Transverse colon (tissue), 4 donors: ENCODE measurements at regions not wholly inside any gene's neighbourhood (a gene's known extent, or its start where the extent isn't known, plus 50 kb on each side); places are given as distances from the start of the nearest gene placed in this dataset.

ENCODE experiments used
- DNase-seq: peaks from one replicate; pipeline ENCODE4 v3.0.0-alpha.2; 2019
- H3K27ac ChIP-seq, 4 donors: fragments of 200-600 bp; sonication (generic); 2 replicates each; pipeline ENCODE4 v1.5.1; 2016 to 2018; ENCODE audit warnings: inconsistent platforms in 4 of 4
- H3K27me3 ChIP-seq: fragments of 200-600 bp; sonication (generic); 2 replicates; pipeline ENCODE4 v1.5.1; 2017; ENCODE audit warnings: inconsistent platforms
- H3K36me3 ChIP-seq, 4 donors: fragments of 200-600 bp; sonication (generic); 2 replicates each; pipeline ENCODE4 v1.5.1; 2017 to 2019; ENCODE audit warnings: inconsistent platforms in 4 of 4
- H3K4me1 ChIP-seq, 4 donors: fragments of 200-600 bp; sonication (generic); 2 replicates each; pipeline ENCODE4 v1.5.1; 2017 to 2020; ENCODE audit warnings: inconsistent platforms in 4 of 4
- H3K4me3 ChIP-seq, 4 donors: fragments of 200-600 bp; sonication (generic); 1 replicate in 1 of 4; 2 replicates in 3 of 4; pipeline versions ENCODE4 v1.5.1 to v1.6.1; 2017 to 2019; ENCODE audit warnings: inconsistent platforms in 4 of 4
- H3K9me3 ChIP-seq, 2 donors: fragments of 200-600 bp; sonication (generic); 2 replicates each; pipeline ENCODE4 v1.5.1; 2017 to 2019; ENCODE audit warnings: inconsistent platforms in 2 of 2
- CTCF ChIP-seq, 5 experiments: fragments of 200-600 bp in 3 of 5; fragments of 450-650 bp in 2 of 5; sonication (generic) in 3 of 5; IDR thresholded peaks; 1 replicate in 2 of 5; 2 replicates in 3 of 5; pipeline ENCODE4 v1.5.1; 2016 to 2017; ENCODE audit warnings: antibody characterized with exemption in 5 of 5, inconsistent platforms in 3 of 5, mild to moderate bottlenecking in 2 of 5, moderate library complexity in 1 of 5
- EP300 ChIP-seq: sonication (generic); formaldehyde crosslinking; IDR thresholded peaks from one replicate; pipeline ENCODE4 v1.6.1; 2017; ENCODE audit warnings: antibody characterized with exemption, low read depth
- POLR2A ChIP-seq: fragments of 450-650 bp; IDR thresholded peaks from one replicate; pipeline ENCODE4 v1.6.1; 2016; ENCODE audit warnings: antibody characterized with exemption, mild to moderate bottlenecking, moderate library complexity
- POLR2AphosphoS5 ChIP-seq, 3 donors: sonication (generic); formaldehyde crosslinking; IDR thresholded peaks; one replicate each; pipeline ENCODE4 v1.6.1; 2016; ENCODE audit warnings: antibody characterized with exemption in 3 of 3
- WGBS, 2 donors: methylation state at CpG; one replicate each; pipeline ENCODE4 v1.1.5; 2018; ENCODE audit warnings: low coverage in 1 of 2; 5-methylcytosine and 5-hydroxymethylcytosine counted together
- in situ Hi-C, 4 donors: fragments of 200-750 bp; cut with MboI; loops; one replicate each; pipeline versions ENCODE4 v1.15.0 to v1.15.1; 2017; ENCODE audit warnings: low sequenced_read_pairs in 3 of 4, low pct_ligation_motif_present in 1 of 4, low pct_unique_long_range_greater_than_20kb in 1 of 4
- intact Hi-C: fragments of 100-400 bp; cut with DNase I; formaldehyde crosslinking; loops from one replicate; pipeline ENCODE4 v1.15.1; 2023; ENCODE audit warnings: low total_unique reads

- Histone ChIP-seq H3K27me3 (no peaks in the 10 kb centered on the region), H3K9me3 (no peaks in the 10 kb centered on the region), H3K4me1 (no peaks in the 10 kb centered on the region), H3K4me3 (no peak overlapping the region), H3K27ac (no peak overlapping the region), H3K36me3 (no peaks in the 10 kb centered on the region)
- intact Hi-C loops (loop anchor here (5.0 kb wide), 1 partner anchor 632 kb away; no protein-coding TSS in a partner anchor), in situ Hi-C loops (no loop called here)
- TF ChIP-seq CTCF (IDR thresholded peaks at IDR 0.05) = no peak
- TF ChIP-seq EP300 = no peak
- no peak for TF ChIP-seq POLR2A
- no peak for TF ChIP-seq POLR2AphosphoS5 (IDR thresholded peaks at IDR 0.05)
- WGBS, 2 donors = 87% methylated on average over 3 of the region's 3 CpGs; no CpG with 5 or more reads in 1 of the 2 donors
- DNase-seq = no peak
These were observed 642.1 kb downstream of the NOVA1 start for GRCh38 chr14:25955772-25956171.

GRCh38 chr14:25953532-25954139 lies 644.2 kb downstream of the NOVA1 start:
- H3K27me3 ChIP-seq = no peaks in the 10 kb centered on the region
- intact Hi-C loops = no loop called here
- WGBS, 2 donors = 60 to 62% methylated on average over 5 of the region's 5 CpGs

GRCh38 chr14:25945746-25946145 lies 652.1 kb downstream of the NOVA1 start:
- TF ChIP-seq POLR2A (no peak), EP300 (no peak), CTCF (IDR thresholded peaks at IDR 0.05) (no peak), POLR2AphosphoS5 (IDR thresholded peaks at IDR 0.05) (no peak)
- no peak for DNase-seq
- in situ Hi-C loops = no loop called here
- intact Hi-C loops = no loop called here
- WGBS, 2 donors = 69 to 100% methylated on average over 1 of the region's 1 CpG
- Histone ChIP-seq H3K27me3 (no peaks in the 10 kb centered on the region), H3K36me3 (no peaks in the 10 kb centered on the region), H3K27ac (no peak overlapping the region), H3K4me3 (no peak overlapping the region), H3K9me3 (no peaks in the 10 kb centered on the region), H3K4me1 (no peaks in the 10 kb centered on the region)

More at GRCh38 chr14:25953532-25954139, 644.2 kb downstream of the NOVA1 start:
- Histone ChIP-seq H3K36me3 (no peaks in the 10 kb centered on the region), H3K27ac (peak overlapping the region in 3 of 4 donors; percentile 9 to 25 (median 18)), H3K4me1 (no peaks in the 10 kb centered on the region), H3K4me3 (no peak overlapping the region), H3K9me3 (no peaks in the 10 kb centered on the region)
- DNase-seq = peak; percentile 40
- TF ChIP-seq POLR2AphosphoS5 (IDR thresholded peaks at IDR 0.05) (no peak), POLR2A (no peak), CTCF (IDR thresholded peaks at IDR 0.05) (no peak), EP300 (no peak)
- in situ Hi-C loops = no loop called here

GRCh38 chr14:25944020-25944419 lies 653.8 kb downstream of the NOVA1 start:
- H3K36me3 ChIP-seq = no peaks in the 10 kb centered on the region
- no peak overlapping the region for H3K4me3 ChIP-seq
- 50 to 65% methylated on average over 1 to 4 of the region's 4 CpGs for WGBS, 2 donors
- intact Hi-C loops = no loop called here
- H3K9me3 ChIP-seq = no peaks in the 10 kb centered on the region
- TF ChIP-seq POLR2A = no peak
- TF ChIP-seq POLR2AphosphoS5 (IDR thresholded peaks at IDR 0.05) = no peak
- TF ChIP-seq EP300 = no peak
- no peak for TF ChIP-seq CTCF (IDR thresholded peaks at IDR 0.05)
- no peak overlapping the region for H3K27ac ChIP-seq
- no peaks in the 10 kb centered on the region for H3K27me3 ChIP-seq
- in situ Hi-C loops = no loop called here
- DNase-seq = no peak
- no peaks in the 10 kb centered on the region for H3K4me1 ChIP-seq
